Stomach (tissue), 4 donors: ENCODE measurements at regions not wholly inside any gene's neighbourhood (a gene's known extent, or its start where the extent isn't known, plus 50 kb on each side); places are given as distances from the start of the nearest gene placed in this dataset.

ENCODE experiments used
- CTCF ChIP-seq, 7 experiments: fragments of 450-650 bp in 4 of 7; fragments of 200-600 bp in 3 of 7; sonication (generic) in 3 of 7; IDR thresholded peaks; one replicate each; pipeline ENCODE4 v1.5.1; 2016 to 2019; ENCODE audit warnings: antibody characterized with exemption in 7 of 7, control low read depth in 2 of 7, mild to moderate bottlenecking in 1 of 7
- EP300 ChIP-seq: sonication (generic); formaldehyde crosslinking; IDR thresholded peaks from one replicate; pipeline ENCODE4 v1.6.1; 2017; ENCODE audit warnings: antibody characterized with exemption
- POLR2A ChIP-seq, 4 donors: fragments of 450-650 bp; IDR thresholded peaks; one replicate each; pipeline ENCODE4 v1.6.1; 2016; ENCODE audit warnings: antibody characterized with exemption in 4 of 4, control low read depth in 2 of 4, mild to moderate bottlenecking in 1 of 4, moderate library complexity in 1 of 4

DNA sequence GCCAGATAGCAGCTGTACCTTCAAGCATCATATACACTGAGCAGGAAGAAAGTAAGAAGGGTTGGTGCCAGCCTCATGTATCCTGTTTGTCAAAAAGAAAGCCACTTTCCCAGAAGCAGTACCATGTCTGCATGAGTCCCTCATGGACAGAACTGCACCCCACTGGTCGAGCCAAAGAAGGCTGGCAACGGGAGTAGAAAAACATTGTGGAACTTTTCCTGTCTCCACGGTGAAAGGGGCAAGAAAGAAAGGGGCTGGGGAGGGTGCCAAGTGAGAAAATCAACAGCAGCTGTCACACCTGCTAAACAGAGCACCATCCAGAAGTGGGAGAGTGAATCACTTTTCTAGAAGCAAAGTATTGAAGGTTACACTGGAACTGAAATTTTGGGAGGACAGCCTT is 621.7 kb downstream of the LMO4 start:
- TF ChIP-seq CTCF (IDR thresholded peaks at IDR 0.05) (no peak), POLR2A (IDR thresholded peaks at IDR 0.05) (no peak), EP300 (no peak)
